ENCODE measurements at regions not wholly inside any gene's neighbourhood (a gene's known extent, or its start where the extent isn't known, plus 50 kb on each side); places are given as distances from the start of the nearest gene placed in this dataset.

DNA sequence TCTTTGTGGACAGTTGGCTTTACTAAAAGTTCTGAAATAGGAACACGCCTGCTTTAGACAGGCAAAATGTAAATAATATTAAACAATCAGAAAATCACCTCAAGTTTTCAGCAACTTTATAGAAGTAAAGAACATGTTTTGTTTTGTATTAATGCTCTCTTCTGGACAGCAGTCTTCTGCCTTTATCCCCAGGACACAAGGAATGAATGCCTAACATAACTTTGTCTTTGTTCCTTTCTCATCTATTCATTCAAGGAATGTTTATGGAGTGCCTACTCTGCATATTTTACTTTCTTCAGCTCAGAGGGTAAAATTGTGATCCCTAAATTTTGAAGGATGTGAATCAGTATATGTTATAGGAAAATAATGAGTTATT is 325.4 kb downstream of the FOXO1 start:
- peaks cover 23% of the 10 kb centered on the region for H3K4me1 ChIP-seq

DNA sequence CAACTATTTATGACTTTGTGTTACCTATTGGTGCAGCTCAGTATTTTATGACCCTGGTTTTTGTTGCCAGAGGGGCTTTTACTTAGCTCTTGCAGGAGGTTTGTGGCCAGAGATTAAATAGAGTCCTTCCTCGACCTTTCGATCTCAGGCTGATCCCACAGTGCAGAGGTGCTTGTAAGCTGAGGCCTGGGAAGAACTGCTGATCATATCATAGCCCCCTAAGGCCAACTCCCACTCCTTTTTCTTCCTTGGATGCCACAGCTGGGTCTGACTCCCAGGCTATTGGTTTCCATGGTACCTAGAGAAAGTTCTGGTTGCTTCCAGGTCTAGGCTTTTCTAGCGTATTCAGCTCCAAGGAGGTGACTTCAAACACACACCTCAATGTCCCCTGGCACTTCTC is 324.9 kb downstream of the FOXO1 start:
- Histone ChIP-seq H3K36me3 (ENCODE audit: low read depth, missing control alignments) (no peaks in the 10 kb centered on the region), H3K27ac (no peak overlapping the region), H3K4me3 (no peak overlapping the region), H3K27me3 (no peaks in the 10 kb centered on the region), H3K4me1 (peaks cover 23% of the 10 kb centered on the region), H3K9me3 (no peaks in the 10 kb centered on the region)
- 96 to 97% methylated on average over 3 of the region's 3 CpGs for WGBS, 2 donors
- intact Hi-C loops (cut with DNase I; ENCODE audit: low total_unique reads) = no loop called here
- no peak for TF ChIP-seq POLR2A (IDR thresholded peaks at IDR 0.05)
- TF ChIP-seq, protein P1, sequence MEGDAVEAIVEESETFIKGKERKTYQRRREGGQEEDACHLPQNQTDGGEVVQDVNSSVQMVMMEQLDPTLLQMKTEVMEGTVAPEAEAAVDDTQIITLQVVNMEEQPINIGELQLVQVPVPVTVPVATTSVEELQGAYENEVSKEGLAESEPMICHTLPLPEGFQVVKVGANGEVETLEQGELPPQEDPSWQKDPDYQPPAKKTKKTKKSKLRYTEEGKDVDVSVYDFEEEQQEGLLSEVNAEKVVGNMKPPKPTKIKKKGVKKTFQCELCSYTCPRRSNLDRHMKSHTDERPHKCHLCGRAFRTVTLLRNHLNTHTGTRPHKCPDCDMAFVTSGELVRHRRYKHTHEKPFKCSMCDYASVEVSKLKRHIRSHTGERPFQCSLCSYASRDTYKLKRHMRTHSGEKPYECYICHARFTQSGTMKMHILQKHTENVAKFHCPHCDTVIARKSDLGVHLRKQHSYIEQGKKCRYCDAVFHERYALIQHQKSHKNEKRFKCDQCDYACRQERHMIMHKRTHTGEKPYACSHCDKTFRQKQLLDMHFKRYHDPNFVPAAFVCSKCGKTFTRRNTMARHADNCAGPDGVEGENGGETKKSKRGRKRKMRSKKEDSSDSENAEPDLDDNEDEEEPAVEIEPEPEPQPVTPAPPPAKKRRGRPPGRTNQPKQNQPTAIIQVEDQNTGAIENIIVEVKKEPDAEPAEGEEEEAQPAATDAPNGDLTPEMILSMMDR (IDR thresholded peaks at IDR 0.05) = no peak
- no peak for DNase-seq

More for the DNA sequence above, 325.4 kb downstream of the FOXO1 start:
- no peaks in the 10 kb centered on the region for H3K36me3 ChIP-seq (ENCODE audit: low read depth, missing control alignments)
- no peaks in the 10 kb centered on the region for H3K9me3 ChIP-seq
- TF ChIP-seq, protein P1 (IDR thresholded peaks at IDR 0.05) = no peak
- no peak for TF ChIP-seq POLR2A (IDR thresholded peaks at IDR 0.05)
- intact Hi-C loops (cut with DNase I; ENCODE audit: low total_unique reads) = no loop called here
- H3K27me3 ChIP-seq = no peaks in the 10 kb centered on the region
- H3K4me3 ChIP-seq = no peak overlapping the region
- no peak overlapping the region for H3K27ac ChIP-seq
- no peak for DNase-seq
- WGBS, 2 donors = 59 to 69% methylated on average over 1 of the region's 1 CpG

DNA sequence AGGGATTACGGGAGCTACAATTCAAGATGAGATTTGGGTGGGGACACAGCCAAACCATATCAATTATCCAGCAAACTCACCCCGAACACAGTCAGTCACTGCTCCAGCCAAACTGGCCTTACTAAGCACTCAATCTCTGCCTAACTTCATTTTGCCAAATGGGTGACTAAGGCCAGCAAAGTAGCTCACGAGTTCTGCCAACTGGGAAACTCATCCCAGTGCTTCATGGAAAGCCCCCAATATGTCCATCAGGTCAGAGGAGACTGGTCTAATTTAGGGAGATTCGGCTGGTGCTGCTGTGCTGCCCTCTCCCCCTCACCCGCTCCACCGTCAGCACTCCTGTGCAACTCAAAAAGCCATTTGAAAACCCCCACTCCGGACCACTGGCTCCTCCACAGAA is 324.0 kb downstream of the FOXO1 start:
- Histone ChIP-seq H3K27me3 (no peaks in the 10 kb centered on the region), H3K9me3 (no peaks in the 10 kb centered on the region), H3K36me3 (ENCODE audit: low read depth, missing control alignments) (no peaks in the 10 kb centered on the region), H3K4me1 (peaks cover 23% of the 10 kb centered on the region), H3K4me3 (no peak overlapping the region), H3K27ac (no peak overlapping the region)
- no peak for DNase-seq
- WGBS, 2 donors = 87 to 98% methylated on average over 6 to 7 of the region's 7 CpGs
- intact Hi-C loops (cut with DNase I; ENCODE audit: low total_unique reads) = no loop called here
- TF ChIP-seq POLR2A (IDR thresholded peaks at IDR 0.05) = no peak

DNA sequence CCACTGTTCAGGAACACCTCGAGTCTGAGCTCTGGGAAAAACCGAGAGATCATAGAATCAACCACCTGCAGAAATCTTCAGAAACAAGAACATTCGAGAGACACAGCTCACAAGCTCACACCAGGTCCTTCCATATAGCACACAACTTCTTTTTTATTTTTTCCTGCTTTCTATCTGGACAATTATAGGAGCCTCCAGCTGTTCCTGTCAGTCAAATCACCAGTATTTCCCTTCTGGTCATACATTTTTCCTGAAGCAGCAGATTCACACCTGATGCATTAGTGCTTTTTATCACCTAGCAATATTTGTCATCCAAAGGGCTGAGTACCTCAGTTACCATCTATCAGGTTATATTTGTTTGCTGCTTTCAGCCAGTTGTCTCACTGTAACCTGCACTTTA is 323.5 kb downstream of the FOXO1 start:
- TF ChIP-seq, protein P1 (IDR thresholded peaks at IDR 0.05) = no peak
- TF ChIP-seq POLR2A (IDR thresholded peaks at IDR 0.05) = no peak
- 90 to 95% methylated on average over 3 of the region's 3 CpGs for WGBS, 2 donors
- Histone ChIP-seq H3K27ac (no peak overlapping the region), H3K4me1 (peaks cover 23% of the 10 kb centered on the region), H3K27me3 (no peaks in the 10 kb centered on the region), H3K4me3 (no peak overlapping the region), H3K9me3 (no peaks in the 10 kb centered on the region), H3K36me3 (ENCODE audit: low read depth, missing control alignments) (no peaks in the 10 kb centered on the region)
- DNase-seq = no peak
- intact Hi-C loops (cut with DNase I; ENCODE audit: low total_unique reads) = no loop called here

DNA sequence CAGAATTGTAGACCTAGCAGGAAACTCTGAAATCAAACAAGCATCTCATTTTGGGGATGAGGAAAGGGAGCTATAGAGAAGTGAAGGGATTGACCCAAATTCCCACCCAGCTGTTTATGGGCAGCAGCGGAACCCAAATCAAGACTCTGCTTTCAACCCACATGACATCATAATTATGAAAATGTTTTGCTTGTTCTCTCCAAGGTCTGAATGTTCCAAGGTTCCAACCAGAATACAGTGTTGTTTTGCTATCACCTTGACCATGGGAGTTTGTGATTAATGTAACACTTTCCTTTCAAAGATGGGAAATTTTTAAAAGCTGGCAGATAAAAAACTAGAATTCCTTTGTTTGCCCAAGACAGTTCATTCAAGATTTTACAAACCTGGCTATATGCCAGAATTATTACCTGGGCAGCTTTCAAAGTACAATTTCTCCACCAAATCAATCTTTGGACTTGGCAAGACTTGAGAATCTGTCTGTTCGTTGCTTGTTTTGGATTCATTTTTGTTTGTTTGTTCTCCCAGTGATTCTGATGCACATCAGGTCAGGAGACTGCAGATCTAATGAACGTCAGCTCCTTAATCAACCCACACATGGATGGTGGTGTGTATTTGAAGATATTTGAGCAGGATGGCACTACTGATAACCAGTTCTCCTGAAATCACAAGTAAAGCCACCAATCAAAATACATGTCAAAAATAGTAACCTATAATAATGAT is 322.7 kb downstream of the FOXO1 start:
- intact Hi-C loops (cut with DNase I; ENCODE audit: low total_unique reads) = no loop called here
- Histone ChIP-seq H3K27me3 (no peaks in the 10 kb centered on the region), H3K36me3 (ENCODE audit: low read depth, missing control alignments) (no peaks in the 10 kb centered on the region), H3K9me3 (no peaks in the 10 kb centered on the region), H3K4me1 (peaks cover 23% of the 10 kb centered on the region), H3K4me3 (no peak overlapping the region), H3K27ac (no peak overlapping the region)
- 42 to 59% methylated on average over 3 of the region's 3 CpGs for WGBS, 2 donors
- TF ChIP-seq POLR2A (IDR thresholded peaks at IDR 0.05) = no peak
- TF ChIP-seq, protein P1 (IDR thresholded peaks at IDR 0.05) = no peak
- no peak for DNase-seq
